Large intestine (tissue), 3 donors: ENCODE measurements at regions not wholly inside any gene's neighbourhood (a gene's known extent, or its start where the extent isn't known, plus 50 kb on each side); places are given as distances from the start of the nearest gene placed in this dataset.
"Not testable (repeated sequence)": the region's sequence is repeated elsewhere in the genome, so short reads cannot be mapped to it uniquely, and the experiment has no call there.

ENCODE experiments used
- DNase-seq, 2 donors: peaks; one replicate each; pipeline versions ENCODE4 v3.0.0 to v3.0.0-alpha.2; 2013
- H3K27ac ChIP-seq: one replicate; pipeline ENCODE4 v1.5.1; 2013; ENCODE audit warnings: low read length
- H3K27me3 ChIP-seq: 2 replicates; pipeline ENCODE4 v1.6.1; 2013; ENCODE audit warnings: low read length; ENCODE audit not compliant: control insufficient read depth, insufficient read depth
- H3K36me3 ChIP-seq: 2 replicates; pipeline ENCODE4 v1.6.1; 2013; ENCODE audit warnings: low read length; ENCODE audit not compliant: control insufficient read depth, insufficient read depth
- H3K4me1 ChIP-seq: one replicate; pipeline ENCODE4 v1.6.1; 2013; ENCODE audit warnings: low read length; ENCODE audit not compliant: control insufficient read depth, insufficient read depth
- H3K4me3 ChIP-seq: one replicate; pipeline ENCODE4 v1.5.1; 2013; ENCODE audit warnings: low read length
- H3K9me3 ChIP-seq: one replicate; pipeline ENCODE4 v1.6.1; 2013; ENCODE audit warnings: mild to moderate bottlenecking, low read depth, low read length, moderate library complexity; ENCODE audit not compliant: control insufficient read depth
- WGBS: methylation state at CpG from one replicate; pipeline ENCODE4 v1.1.5; 2013; ENCODE audit warnings: low lambda C conversion rate; ENCODE audit not compliant: insufficient coverage; 5-methylcytosine and 5-hydroxymethylcytosine counted together

DNA sequence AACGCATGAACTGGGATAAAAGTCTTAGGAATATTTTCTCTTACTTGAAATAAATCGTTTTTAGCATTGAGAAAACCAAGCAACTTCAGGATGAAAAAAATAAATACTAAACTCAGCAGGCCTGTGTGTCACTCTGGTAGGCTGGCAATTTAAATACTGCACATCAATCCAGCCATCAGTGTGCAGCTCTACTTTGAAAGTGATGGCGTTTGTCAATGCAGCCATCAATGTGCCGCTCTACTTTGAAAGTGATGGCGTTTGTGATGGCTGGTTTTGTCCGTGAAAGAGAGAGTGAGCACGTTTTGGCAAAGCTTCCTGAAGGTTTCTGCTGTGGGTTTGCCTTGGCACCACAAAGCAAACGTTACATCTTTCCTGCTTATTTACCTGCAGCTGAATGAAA, 543.5 kb upstream of the SALL3 start:
- H3K9me3 ChIP-seq, result peaks cover 16% of the 10 kb centered on the region
- H3K36me3 ChIP-seq, result no peaks in the 10 kb centered on the region
- no CpG with 5 or more reads among the region's 8 CpGs for WGBS
- no peaks in the 10 kb centered on the region for H3K4me1 ChIP-seq
- no peak overlapping the region for H3K4me3 ChIP-seq
- no peak for DNase-seq
- no peak overlapping the region for H3K27ac ChIP-seq
- no peaks in the 10 kb centered on the region for H3K27me3 ChIP-seq

DNA sequence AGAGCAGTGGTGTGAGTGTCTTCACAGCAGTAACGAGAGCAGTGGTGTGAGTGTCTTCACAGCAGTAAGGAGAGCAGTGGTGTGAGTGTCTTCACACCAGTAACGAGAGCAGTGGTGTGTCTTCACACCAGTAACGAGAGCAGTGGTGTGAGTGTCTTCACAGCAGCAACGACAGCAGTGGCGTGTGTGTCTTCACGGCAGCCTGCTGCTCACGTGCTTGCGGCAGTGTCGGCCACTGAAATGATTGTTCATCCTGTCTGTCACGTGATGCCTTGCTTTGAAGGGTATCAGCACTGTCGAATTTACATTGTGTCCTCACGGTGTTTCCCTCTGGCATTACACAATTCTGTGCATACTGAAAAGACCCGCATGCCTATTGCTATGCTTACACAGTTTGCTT, 541.4 kb upstream of the SALL3 start:
- H3K27me3 ChIP-seq, H3K9me3 ChIP-seq, DNase-seq, H3K36me3 ChIP-seq, H3K27ac ChIP-seq, H3K4me1 ChIP-seq, H3K4me3 ChIP-seq: not testable (repeated sequence)
- WGBS, result no CpG with 5 or more reads among the region's 13 CpGs

DNA sequence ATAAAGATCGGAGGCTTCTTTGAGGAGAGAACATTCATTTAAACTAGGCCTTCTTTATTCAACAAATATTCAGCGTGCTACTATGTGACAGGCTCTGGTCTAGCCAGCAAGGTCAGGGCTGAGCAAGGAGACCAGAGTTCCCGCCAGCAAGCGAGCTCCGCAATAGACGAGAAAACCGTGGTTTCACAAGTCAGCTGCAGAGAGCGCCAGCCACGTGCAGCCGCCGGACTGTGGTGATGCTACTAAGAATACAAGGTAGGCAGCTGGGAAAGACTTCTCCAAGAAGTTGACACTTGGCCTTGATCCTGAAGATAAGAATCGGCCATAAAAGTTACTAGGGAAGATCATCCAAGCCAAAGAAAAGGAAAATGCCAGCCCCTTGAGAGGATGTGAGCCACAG, 533.7 kb upstream of the SALL3 start:
- WGBS, result no CpG with 5 or more reads among the region's 12 CpGs
- H3K9me3 ChIP-seq, result peaks cover 20% of the 10 kb centered on the region
- DNase-seq, result no peak
- no peak overlapping the region for H3K27ac ChIP-seq
- no peaks in the 10 kb centered on the region for H3K36me3 ChIP-seq
- H3K4me1 ChIP-seq, result no peaks in the 10 kb centered on the region
- H3K27me3 ChIP-seq, result no peaks in the 10 kb centered on the region
- no peak overlapping the region for H3K4me3 ChIP-seq

DNA sequence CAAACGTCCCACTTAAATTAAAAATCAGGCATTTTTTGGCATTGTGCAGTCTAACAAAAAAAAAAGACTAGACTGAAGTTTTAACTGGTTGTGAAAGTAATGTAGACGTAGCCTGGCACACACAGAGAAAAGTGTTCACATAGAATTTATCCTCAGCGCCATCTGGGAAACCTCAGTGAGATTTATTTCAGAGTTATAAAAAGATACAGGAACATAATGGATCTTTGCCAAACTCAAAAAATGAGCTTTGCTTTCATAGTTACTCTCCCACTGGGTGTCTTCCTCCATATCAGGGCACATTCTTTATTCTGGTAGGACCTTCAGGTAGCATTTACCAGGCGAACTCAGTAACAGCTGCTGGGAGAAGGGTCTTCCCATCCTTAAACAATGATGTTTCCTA, 532.4 kb upstream of the SALL3 start:
- Histone ChIP-seq H3K27me3 (no peaks in the 10 kb centered on the region), H3K9me3 (peaks cover 20% of the 10 kb centered on the region), H3K36me3 (no peaks in the 10 kb centered on the region), H3K4me3 (no peak overlapping the region), H3K4me1 (no peaks in the 10 kb centered on the region), H3K27ac (no peak overlapping the region)
- DNase-seq, result no peak
- no CpG with 5 or more reads among the region's 4 CpGs for WGBS

DNA sequence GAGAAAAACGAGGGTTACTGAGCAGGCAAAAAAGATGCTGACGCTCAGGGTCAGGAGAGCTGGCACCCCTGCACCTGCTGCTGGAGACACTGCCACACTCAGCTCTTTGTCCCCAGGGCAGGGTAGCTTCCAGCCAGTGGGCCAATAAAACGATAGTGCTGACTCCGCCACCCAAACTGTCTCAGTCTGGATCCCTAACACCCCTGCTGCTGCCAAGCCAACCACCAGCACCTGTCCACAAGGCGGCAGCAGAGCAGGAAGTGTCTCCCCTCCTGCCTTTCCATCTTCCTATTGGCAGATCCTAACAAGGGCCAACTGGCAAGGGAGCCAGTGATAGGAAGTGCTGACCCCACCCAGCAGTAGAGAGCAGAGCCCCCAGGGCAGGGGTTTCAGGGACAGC, 531.5 kb upstream of the SALL3 start:
- Histone ChIP-seq H3K27me3 (no peaks in the 10 kb centered on the region), H3K27ac (no peak overlapping the region), H3K4me3 (no peak overlapping the region), H3K9me3 (peaks cover 20% of the 10 kb centered on the region), H3K4me1 (no peaks in the 10 kb centered on the region), H3K36me3 (no peaks in the 10 kb centered on the region)
- no peak for DNase-seq
- WGBS, result no CpG with 5 or more reads among the region's 5 CpGs

DNA sequence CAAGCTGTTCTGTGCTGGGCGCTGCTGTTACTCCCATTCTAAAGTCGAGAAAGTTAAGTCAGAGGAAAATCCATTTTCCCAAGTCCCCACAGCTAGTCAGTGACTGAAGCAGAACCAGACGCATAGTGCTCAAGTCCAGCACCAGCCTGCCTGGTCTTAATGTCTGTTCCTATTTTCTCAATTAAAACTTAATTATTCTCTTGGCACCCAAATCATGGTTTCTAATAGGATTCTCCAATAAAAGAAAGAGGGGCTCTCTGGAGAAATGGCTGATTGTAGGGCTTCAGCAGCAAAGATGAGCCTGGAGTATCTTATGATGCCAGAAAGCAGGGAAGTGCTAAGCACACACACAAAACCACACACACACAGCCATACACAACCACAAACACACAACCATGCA, 531.0 kb upstream of the SALL3 start:
- no CpG with 5 or more reads among the region's 3 CpGs for WGBS
- no peaks in the 10 kb centered on the region for H3K36me3 ChIP-seq
- H3K27ac ChIP-seq, result no peak overlapping the region
- H3K4me1 ChIP-seq, result no peaks in the 10 kb centered on the region
- peaks cover 21% of the 10 kb centered on the region for H3K9me3 ChIP-seq
- no peaks in the 10 kb centered on the region for H3K27me3 ChIP-seq
- no peak for DNase-seq
- no peak overlapping the region for H3K4me3 ChIP-seq

DNA sequence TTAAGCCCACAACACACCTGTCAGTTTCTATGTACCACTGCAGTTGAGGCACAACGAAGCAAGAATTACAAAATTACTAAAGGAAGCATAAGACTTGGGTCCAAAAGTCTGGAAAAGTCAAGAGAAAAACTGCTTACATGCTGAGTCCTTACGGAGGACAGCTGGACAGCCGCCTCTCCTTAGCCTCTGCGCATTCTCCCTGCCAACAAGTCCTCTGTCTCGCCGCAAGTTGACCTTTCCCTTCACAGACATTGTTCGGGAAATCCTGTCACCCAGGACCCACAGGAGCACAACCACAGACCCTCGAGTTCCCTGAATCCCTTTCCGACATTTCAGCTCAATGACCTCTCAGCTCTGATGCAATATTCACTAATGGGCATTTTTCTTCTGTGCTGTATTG, 525.4 kb upstream of the SALL3 start:
- Histone ChIP-seq H3K4me3 (no peak overlapping the region), H3K27ac (no peak overlapping the region), H3K4me1 (no peaks in the 10 kb centered on the region), H3K9me3 (peaks cover 15% of the 10 kb centered on the region), H3K27me3 (no peaks in the 10 kb centered on the region), H3K36me3 (no peaks in the 10 kb centered on the region)
- 68% methylated on average over 6 of the region's 9 CpGs for WGBS
- DNase-seq, result no peak

DNA sequence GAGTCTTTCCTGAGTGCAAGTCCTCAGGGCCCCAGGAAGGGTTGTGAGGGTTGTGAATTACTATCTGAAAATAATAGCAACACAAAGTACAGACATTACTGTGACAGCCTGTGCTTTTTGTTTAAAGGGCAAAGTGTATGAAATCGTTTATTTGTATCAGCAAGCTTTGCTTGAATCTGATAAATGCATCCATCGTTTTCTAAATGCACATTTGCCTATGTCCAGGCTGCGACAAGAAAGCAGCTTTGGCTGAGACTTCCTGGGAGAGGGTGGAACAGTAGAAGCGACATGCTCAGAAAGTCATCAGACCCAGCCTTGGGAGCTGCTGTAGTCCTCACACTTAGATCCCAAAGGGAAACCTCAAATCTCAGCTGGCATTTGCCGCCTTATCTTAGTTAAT, 524.2 kb upstream of the SALL3 start:
- H3K27me3 ChIP-seq, result no peaks in the 10 kb centered on the region
- H3K4me3 ChIP-seq, result no peak overlapping the region
- no peak overlapping the region for H3K27ac ChIP-seq
- no peak for DNase-seq
- no peaks in the 10 kb centered on the region for H3K4me1 ChIP-seq
- H3K36me3 ChIP-seq, result no peaks in the 10 kb centered on the region
- WGBS, result no CpG with 5 or more reads among the region's 5 CpGs
- peaks cover 6% of the 10 kb centered on the region for H3K9me3 ChIP-seq

DNA sequence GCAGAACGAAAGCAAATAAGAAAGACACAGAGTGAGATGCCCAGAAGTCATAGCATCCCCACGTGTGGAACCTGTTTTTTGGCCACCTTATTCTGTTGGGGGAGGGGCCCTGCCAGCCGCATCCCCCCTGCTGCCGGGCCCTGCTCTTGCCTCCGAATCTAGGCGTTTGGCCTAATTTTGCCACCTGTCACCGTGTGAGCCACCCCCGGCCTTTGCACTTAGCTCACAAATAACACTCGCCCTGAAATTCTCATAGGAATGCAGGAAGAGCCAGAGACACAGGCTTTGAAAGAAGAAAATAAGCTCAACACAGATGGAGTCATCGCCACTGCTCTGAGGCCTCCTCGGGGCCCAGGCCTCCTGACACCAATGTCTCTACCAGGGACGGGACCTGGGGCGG, 522.6 kb upstream of the SALL3 start:
- Histone ChIP-seq H3K27me3 (no peaks in the 10 kb centered on the region), H3K36me3 (no peaks in the 10 kb centered on the region), H3K9me3 (peaks cover 8% of the 10 kb centered on the region), H3K27ac (no peak overlapping the region), H3K4me1 (no peaks in the 10 kb centered on the region), H3K4me3 (no peak overlapping the region)
- no peak for DNase-seq
- WGBS, result no CpG with 5 or more reads among the region's 13 CpGs

DNA sequence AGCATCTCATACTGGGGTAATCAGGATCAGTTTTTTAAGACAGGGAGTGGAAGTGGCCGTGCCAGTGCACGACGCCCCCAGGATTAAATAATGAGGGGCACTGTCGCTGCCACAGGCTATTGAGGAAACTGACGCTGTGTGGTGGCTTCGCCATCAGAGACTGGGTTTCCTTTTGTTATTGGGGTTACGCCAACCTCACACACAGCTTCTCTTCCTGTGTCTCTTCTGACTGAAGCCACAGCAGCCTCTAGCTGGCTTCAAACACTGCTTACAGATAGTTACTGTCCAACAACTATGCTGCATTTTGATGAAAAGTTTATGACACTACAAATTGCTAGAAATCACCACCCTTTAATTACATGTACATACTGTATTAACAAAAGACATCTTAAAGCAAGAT, 521.9 kb upstream of the SALL3 start:
- Histone ChIP-seq H3K27ac (no peak overlapping the region), H3K27me3 (no peaks in the 10 kb centered on the region), H3K4me3 (no peak overlapping the region), H3K4me1 (no peaks in the 10 kb centered on the region), H3K9me3 (peaks cover 8% of the 10 kb centered on the region), H3K36me3 (no peaks in the 10 kb centered on the region)
- no CpG with 5 or more reads among the region's 7 CpGs for WGBS
- no peak for DNase-seq

DNA sequence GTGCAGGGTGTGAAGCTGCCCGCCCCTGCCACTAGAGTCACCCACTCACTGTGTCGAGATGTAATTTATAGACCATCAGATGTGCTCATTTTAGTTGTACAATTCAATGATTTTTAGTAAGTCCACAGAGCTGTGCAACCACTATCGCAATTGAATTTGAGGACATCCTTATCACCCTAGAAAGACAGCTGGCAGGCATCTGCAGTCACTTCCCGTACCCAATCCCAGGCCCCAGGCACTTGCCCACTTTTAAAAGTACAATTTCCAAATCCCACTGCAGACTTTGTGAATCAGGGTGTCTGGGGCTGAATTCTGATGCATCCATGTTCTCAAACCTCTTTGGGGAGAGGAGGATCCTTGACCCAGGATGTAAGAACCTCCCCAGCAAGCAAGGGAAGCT, 521.3 kb upstream of the SALL3 start:
- Histone ChIP-seq H3K27me3 (no peaks in the 10 kb centered on the region), H3K4me3 (no peak overlapping the region), H3K27ac (no peak overlapping the region), H3K36me3 (no peaks in the 10 kb centered on the region), H3K9me3 (peaks cover 8% of the 10 kb centered on the region), H3K4me1 (no peaks in the 10 kb centered on the region)
- no CpG with 5 or more reads among the region's 4 CpGs for WGBS
- DNase-seq, result no peak
